MM.1S (cell line): ENCODE measurements at regions not wholly inside any gene's neighbourhood (a gene's known extent, or its start where the extent isn't known, plus 50 kb on each side); places are given as distances from the start of the nearest gene placed in this dataset.

Experiments
- DNase-seq: peaks from one replicate; pipeline ENCODE4 v3.0.0-alpha.2; 2015
- H2AFZ ChIP-seq: fragments of 300-600 bp; sonication (generic); 2 replicates; pipeline ENCODE4 v1.6.0; 2016; ENCODE audit warnings: antibody characterized with exemption, low read length
- H3F3A ChIP-seq: fragments of 300-600 bp; sonication (generic); 2 replicates; pipeline ENCODE4 v1.6.1; 2016; ENCODE audit warnings: mild to moderate bottlenecking, antibody characterized with exemption, low read length, moderate library complexity, mixed read lengths; ENCODE audit not compliant: insufficient read depth
- H3K27ac ChIP-seq: fragments of 300-600 bp; sonication (generic); 2 replicates; pipeline ENCODE4 v1.5.1; 2016; ENCODE audit warnings: mild to moderate bottlenecking, low read length
- H3K27me3 ChIP-seq: fragments of 300-600 bp; sonication (generic); replicated peaks from 2 replicates; pipeline ENCODE4 v1.6.0; 2016; ENCODE audit warnings: low read length; ENCODE audit not compliant: insufficient read depth
- H3K36me3 ChIP-seq: fragments of 300-600 bp; sonication (generic); replicated peaks from 2 replicates; pipeline ENCODE4 v1.6.1; 2016; ENCODE audit warnings: mild to moderate bottlenecking, low read length, mixed read lengths; ENCODE audit not compliant: insufficient read depth
- H3K4me1 ChIP-seq: fragments of 300-600 bp; sonication (generic); 2 replicates; pipeline ENCODE4 v1.6.1; 2016; ENCODE audit warnings: low read length, mixed read lengths
- H3K4me2 ChIP-seq: fragments of 300-600 bp; sonication (generic); 2 replicates; pipeline ENCODE4 v1.6.0; 2016; ENCODE audit warnings: low read depth, low read length
- H3K4me3 ChIP-seq: fragments of 300-600 bp; sonication (generic); 2 replicates; pipeline ENCODE4 v1.5.1; 2016; ENCODE audit warnings: low read length, mixed read lengths
- H3K79me2 ChIP-seq: fragments of 300-600 bp; sonication (generic); 2 replicates; pipeline ENCODE4 v1.6.1; 2016; ENCODE audit warnings: mixed run types, low read length, mixed read lengths
- H3K9ac ChIP-seq: fragments of 300-600 bp; sonication (generic); 2 replicates; pipeline ENCODE4 v1.6.1; 2016; ENCODE audit warnings: low read length, mixed read lengths
- H3K9me2 ChIP-seq: fragments of 300-600 bp; sonication (generic); replicated peaks from 2 replicates; pipeline ENCODE4 v1.6.1; 2016; ENCODE audit warnings: mild to moderate bottlenecking, low read length, mixed read lengths; ENCODE audit not compliant: insufficient read depth
- H3K9me3 ChIP-seq: fragments of 300-600 bp; sonication (generic); replicated peaks from 2 replicates; pipeline ENCODE4 v1.6.1; 2016; ENCODE audit warnings: mild to moderate bottlenecking, low read length, mixed read lengths; ENCODE audit not compliant: insufficient read depth
- H4K20me1 ChIP-seq: fragments of 300-600 bp; sonication (generic); 2 replicates; pipeline ENCODE4 v1.6.1; 2016; ENCODE audit warnings: mild to moderate bottlenecking, low read length, moderate library complexity, mixed read lengths; ENCODE audit not compliant: insufficient read depth
- EZH2 ChIP-seq: fragments of 300-600 bp; sonication (generic); optimal IDR thresholded peaks from 2 replicates; pipeline ENCODE3; 2017; ENCODE audit warnings: low read depth, mild to moderate bottlenecking, antibody characterized with exemption, low read length, mixed read lengths
- EZH2phosphoT487 ChIP-seq: fragments of 300-600 bp; sonication (generic); IDR thresholded peaks from 2 replicates; pipeline ENCODE4 v1.6.1; 2018; ENCODE audit warnings: antibody characterized with exemption, low read length
- TF ChIP-seq, protein P1 (sequence below): fragments of 300-600 bp; sonication (generic); IDR thresholded peaks from 2 replicates; pipeline ENCODE4 v1.5.1; 2016; ENCODE audit warnings: antibody characterized with exemption, low read length, mixed read lengths

- no peak for DNase-seq
- Histone ChIP-seq H3K79me2 (no peaks in the 10 kb centered on the region), H3F3A (no peaks in the 10 kb centered on the region), H3K9me2 (no peaks in the 10 kb centered on the region), H3K36me3 (no peaks in the 10 kb centered on the region), H3K9ac (no peak overlapping the region), H3K27me3 (no peaks in the 10 kb centered on the region), H4K20me1 (no peaks in the 10 kb centered on the region), H3K9me3 (no peaks in the 10 kb centered on the region), H3K4me2 (no peak overlapping the region), H3K27ac (no peak overlapping the region), H3K4me1 (no peaks in the 10 kb centered on the region), H3K4me3 (no peak overlapping the region), H2AFZ (no peak overlapping the region)
- TF ChIP-seq EZH2, result no peak
- no peak for TF ChIP-seq EZH2phosphoT487
- TF ChIP-seq, protein P1, sequence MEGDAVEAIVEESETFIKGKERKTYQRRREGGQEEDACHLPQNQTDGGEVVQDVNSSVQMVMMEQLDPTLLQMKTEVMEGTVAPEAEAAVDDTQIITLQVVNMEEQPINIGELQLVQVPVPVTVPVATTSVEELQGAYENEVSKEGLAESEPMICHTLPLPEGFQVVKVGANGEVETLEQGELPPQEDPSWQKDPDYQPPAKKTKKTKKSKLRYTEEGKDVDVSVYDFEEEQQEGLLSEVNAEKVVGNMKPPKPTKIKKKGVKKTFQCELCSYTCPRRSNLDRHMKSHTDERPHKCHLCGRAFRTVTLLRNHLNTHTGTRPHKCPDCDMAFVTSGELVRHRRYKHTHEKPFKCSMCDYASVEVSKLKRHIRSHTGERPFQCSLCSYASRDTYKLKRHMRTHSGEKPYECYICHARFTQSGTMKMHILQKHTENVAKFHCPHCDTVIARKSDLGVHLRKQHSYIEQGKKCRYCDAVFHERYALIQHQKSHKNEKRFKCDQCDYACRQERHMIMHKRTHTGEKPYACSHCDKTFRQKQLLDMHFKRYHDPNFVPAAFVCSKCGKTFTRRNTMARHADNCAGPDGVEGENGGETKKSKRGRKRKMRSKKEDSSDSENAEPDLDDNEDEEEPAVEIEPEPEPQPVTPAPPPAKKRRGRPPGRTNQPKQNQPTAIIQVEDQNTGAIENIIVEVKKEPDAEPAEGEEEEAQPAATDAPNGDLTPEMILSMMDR, result no peak
These were observed 541.7 kb upstream of the MDFIC2 start for GRCh38 chr3:70854108-70854507.

- Histone ChIP-seq H3K36me3 (no peaks in the 10 kb centered on the region), H3K4me2 (no peak overlapping the region)
- no peak for DNase-seq
These were observed 540.9 kb upstream of the MDFIC2 start for GRCh38 chr3:70853161-70853944.

GRCh38 chr3:70849911-70850699 is 537.7 kb upstream of the MDFIC2 start:
- Histone ChIP-seq H4K20me1 (no peaks in the 10 kb centered on the region), H3F3A (no peaks in the 10 kb centered on the region), H3K4me3 (no peak overlapping the region), H3K4me2 (no peak overlapping the region), H3K36me3 (no peaks in the 10 kb centered on the region), H3K9me3 (no peaks in the 10 kb centered on the region), H3K9ac (no peak overlapping the region), H3K79me2 (no peaks in the 10 kb centered on the region), H2AFZ (no peak overlapping the region), H3K27ac (no peak overlapping the region), H3K4me1 (no peaks in the 10 kb centered on the region), H3K27me3 (no peaks in the 10 kb centered on the region), H3K9me2 (no peaks in the 10 kb centered on the region)
- TF ChIP-seq EZH2, result no peak
- TF ChIP-seq EZH2phosphoT487, result no peak
- TF ChIP-seq, protein P1, result no peak
- no peak for DNase-seq

More at GRCh38 chr3:70853161-70853944, 540.9 kb upstream of the MDFIC2 start:
- Histone ChIP-seq H3K9ac (no peak overlapping the region), H3F3A (no peaks in the 10 kb centered on the region), H3K27me3 (no peaks in the 10 kb centered on the region), H3K79me2 (no peaks in the 10 kb centered on the region), H3K27ac (no peak overlapping the region), H2AFZ (no peak overlapping the region), H3K9me3 (no peaks in the 10 kb centered on the region), H3K9me2 (no peaks in the 10 kb centered on the region), H4K20me1 (no peaks in the 10 kb centered on the region), H3K4me3 (no peak overlapping the region), H3K4me1 (no peaks in the 10 kb centered on the region)
- TF ChIP-seq, protein P1, result no peak
- TF ChIP-seq EZH2 (no peak), EZH2phosphoT487 (no peak)
